ENCODE measurements at regions not wholly inside any gene's neighbourhood (a gene's known extent, or its start where the extent isn't known, plus 50 kb on each side); places are given as distances from the start of the nearest gene placed in this dataset.

GRCh38 chr4:125693228-125693627, 378.5 kb downstream of the FAT4 start:
- Histone ChIP-seq H3K36me3 (replicated peaks; ENCODE audit: insufficient read depth, low read length) (no peaks in the 10 kb centered on the region), H3F3A (ENCODE audit: insufficient read depth, low read length) (no peaks in the 10 kb centered on the region), H3K9ac (ENCODE audit: low read length) (no peak overlapping the region), H3K27me3 (replicated peaks; ENCODE audit: insufficient read depth, low read length) (no peaks in the 10 kb centered on the region), H3K4me1 (ENCODE audit: low read length) (no peaks in the 10 kb centered on the region), H4K20me1 (ENCODE audit: insufficient read depth, low read length) (no peaks in the 10 kb centered on the region), H3K4me2 (ENCODE audit: low read depth, low read length) (no peak overlapping the region), H3K79me2 (ENCODE audit: low read length) (no peaks in the 10 kb centered on the region), H2AFZ (ENCODE audit: low read length) (no peak overlapping the region), H3K27ac (ENCODE audit: low read length) (no peak overlapping the region), H3K9me2 (replicated peaks; ENCODE audit: insufficient read depth, low read length) (no peaks in the 10 kb centered on the region), H3K9me3 (replicated peaks; ENCODE audit: insufficient read depth, low read length) (no peaks in the 10 kb centered on the region), H3K4me3 (ENCODE audit: low read length) (no peak overlapping the region)
- no peak for TF ChIP-seq EZH2phosphoT487 (IDR thresholded peaks at IDR 0.05; ENCODE audit: low read length)
- TF ChIP-seq CTCF (IDR thresholded peaks at IDR 0.05; ENCODE audit: low read length) = no peak
- no peak for TF ChIP-seq EZH2 (optimal IDR thresholded peaks at IDR 0.05; ENCODE audit: low read depth, low read length)
- DNase-seq = no peak

GRCh38 chr4:125702406-125702805, 387.7 kb downstream of the FAT4 start:
- DNase-seq = no peak
- Histone ChIP-seq H3K9me2 (replicated peaks; ENCODE audit: insufficient read depth, low read length) (no peaks in the 10 kb centered on the region), H3K4me2 (ENCODE audit: low read depth, low read length) (no peak overlapping the region), H3K27ac (ENCODE audit: low read length) (no peak overlapping the region), H3K36me3 (replicated peaks; ENCODE audit: insufficient read depth, low read length) (no peaks in the 10 kb centered on the region), H3K4me1 (ENCODE audit: low read length) (no peaks in the 10 kb centered on the region), H3F3A (ENCODE audit: insufficient read depth, low read length) (no peaks in the 10 kb centered on the region), H3K79me2 (ENCODE audit: low read length) (no peaks in the 10 kb centered on the region), H2AFZ (ENCODE audit: low read length) (no peak overlapping the region), H3K9ac (ENCODE audit: low read length) (no peak overlapping the region), H4K20me1 (ENCODE audit: insufficient read depth, low read length) (no peaks in the 10 kb centered on the region), H3K9me3 (replicated peaks; ENCODE audit: insufficient read depth, low read length) (no peaks in the 10 kb centered on the region), H3K4me3 (ENCODE audit: low read length) (no peak overlapping the region), H3K27me3 (replicated peaks; ENCODE audit: insufficient read depth, low read length) (no peaks in the 10 kb centered on the region)
- no peak for TF ChIP-seq EZH2phosphoT487 (IDR thresholded peaks at IDR 0.05; ENCODE audit: low read length)
- TF ChIP-seq EZH2 (optimal IDR thresholded peaks at IDR 0.05; ENCODE audit: low read depth, low read length) = no peak
- TF ChIP-seq CTCF (IDR thresholded peaks at IDR 0.05; ENCODE audit: low read length) = no peak

- Histone ChIP-seq H3K9ac (ENCODE audit: low read length) (no peak overlapping the region), H3K27me3 (replicated peaks; ENCODE audit: insufficient read depth, low read length) (no peaks in the 10 kb centered on the region), H3K4me3 (ENCODE audit: low read length) (no peak overlapping the region), H3K9me2 (replicated peaks; ENCODE audit: insufficient read depth, low read length) (no peaks in the 10 kb centered on the region), H3K4me2 (ENCODE audit: low read depth, low read length) (no peak overlapping the region), H3F3A (ENCODE audit: insufficient read depth, low read length) (no peaks in the 10 kb centered on the region), H3K9me3 (replicated peaks; ENCODE audit: insufficient read depth, low read length) (no peaks in the 10 kb centered on the region), H3K36me3 (replicated peaks; ENCODE audit: insufficient read depth, low read length) (no peaks in the 10 kb centered on the region), H4K20me1 (ENCODE audit: insufficient read depth, low read length) (no peaks in the 10 kb centered on the region), H3K27ac (ENCODE audit: low read length) (no peak overlapping the region), H3K79me2 (ENCODE audit: low read length) (no peaks in the 10 kb centered on the region), H2AFZ (ENCODE audit: low read length) (no peak overlapping the region), H3K4me1 (ENCODE audit: low read length) (no peaks in the 10 kb centered on the region)
- no peak for DNase-seq
- TF ChIP-seq EZH2phosphoT487 (IDR thresholded peaks at IDR 0.05; ENCODE audit: low read length) (no peak), EZH2 (optimal IDR thresholded peaks at IDR 0.05; ENCODE audit: low read depth, low read length) (no peak), CTCF (IDR thresholded peaks at IDR 0.05; ENCODE audit: low read length) (no peak)
Measured at GRCh38 chr4:125703443-125703842, 388.7 kb downstream of the FAT4 start.
